AG04450 (cell line): ENCODE measurements at regions not wholly inside any gene's neighbourhood (a gene's known extent, or its start where the extent isn't known, plus 50 kb on each side); places are given as distances from the start of the nearest gene placed in this dataset.

Source experiments
- CTCF ChIA-PET: fragments of 300-600, 350-600 bp; formaldehyde crosslinking; extraction: SDS; loops from one replicate; lab custom pipeline; 2022; ENCODE audit warnings: antibody characterized with exemption, inconsistent platforms; lab: Charles Lee
- POLR2A ChIA-PET: fragments of 350-600 bp; formaldehyde crosslinking; extraction: SDS; loops from one replicate; lab custom pipeline; 2021; ENCODE audit warnings: antibody characterized with exemption, inconsistent platforms; lab: Yijun Ruan, JAX
- DNase-seq: peaks from one replicate; pipeline ENCODE4 v3.0.0-alpha.2; 2011; ENCODE audit warnings: low read depth, low spot score
- H3K27ac ChIP-seq: one replicate; pipeline ENCODE4 v1.5.1; 2012; ENCODE audit warnings: low read depth, low read length, control low read depth
- H3K27me3 ChIP-seq: one replicate; pipeline ENCODE4 v1.6.0; 2012; ENCODE audit warnings: low read length; ENCODE audit not compliant: control insufficient read depth, insufficient read depth
- H3K4me3 ChIP-seq: 2 replicates; pipeline ENCODE4 v1.5.1; 2011; ENCODE audit warnings: mild to moderate bottlenecking, low read depth, low read length, control low read depth
- H3K9me3 ChIP-seq: 2 replicates; pipeline ENCODE4 v1.5.1; 2012; ENCODE audit warnings: low read length; ENCODE audit not compliant: control insufficient read depth, insufficient read depth
- CTCF ChIP-seq: IDR thresholded peaks from 2 replicates; pipeline ENCODE4 v1.5.1; 2011; ENCODE audit warnings: low read depth, low read length, control low read depth, inconsistent platforms

DNA sequence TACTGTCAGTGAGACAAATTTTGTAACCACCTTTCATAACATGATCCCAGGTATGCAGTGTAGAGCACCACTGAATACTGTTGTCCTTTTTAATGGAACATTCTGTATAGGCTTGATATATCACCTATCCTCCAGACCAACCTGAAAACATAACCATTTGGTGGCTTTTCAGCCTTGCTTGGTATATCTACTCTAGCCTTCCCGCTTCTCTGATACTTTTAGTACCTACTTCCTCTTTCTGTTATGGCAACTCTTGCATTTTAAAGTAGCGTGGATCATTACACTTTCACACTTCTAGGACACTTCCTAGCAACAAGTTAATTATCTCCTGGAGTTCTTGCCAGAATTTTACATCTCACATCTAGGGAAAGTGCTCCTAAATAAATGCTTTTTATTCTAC is 226.6 kb upstream of the ROBO1 start:
- H3K27me3 ChIP-seq = no peaks in the 10 kb centered on the region
- no peaks in the 10 kb centered on the region for H3K9me3 ChIP-seq
- no peak overlapping the region for H3K4me3 ChIP-seq
- no peak for DNase-seq
- ChIA-PET CTCF (no interaction called here), POLR2A (no interaction called here)
- TF ChIP-seq CTCF = no peak
- no peak overlapping the region for H3K27ac ChIP-seq

- Histone ChIP-seq H3K9me3 (no peaks in the 10 kb centered on the region), H3K27me3 (no peaks in the 10 kb centered on the region), H3K27ac (no peak overlapping the region), H3K4me3 (no peak overlapping the region)
- TF ChIP-seq CTCF = no peak
- CTCF ChIA-PET = no interaction called here
- POLR2A ChIA-PET = no interaction called here
- no peak for DNase-seq
These were observed 218.5 kb upstream of the ROBO1 start for GRCh38 chr3:79986338-79986737.

DNA sequence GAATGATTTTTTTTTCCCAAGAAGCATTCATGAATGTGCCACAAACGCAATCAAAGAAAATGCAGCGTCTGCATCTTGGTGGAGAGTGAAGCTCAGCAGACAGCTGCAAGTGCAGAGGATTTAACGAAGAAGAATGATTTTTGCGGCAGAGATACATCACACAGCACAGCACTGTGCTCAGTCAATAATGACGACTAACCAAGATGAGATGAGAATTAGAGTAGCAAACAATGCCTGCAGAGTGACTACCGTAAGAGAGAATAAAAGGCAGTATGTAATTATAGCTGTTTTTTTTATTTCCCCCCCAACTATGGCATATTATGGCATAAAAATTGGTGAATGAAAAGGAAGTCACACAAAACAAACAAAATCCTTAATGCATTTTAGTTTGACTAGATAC is 218.0 kb upstream of the ROBO1 start:
- ChIA-PET CTCF (no interaction called here), POLR2A (no interaction called here)
- no peak overlapping the region for H3K27ac ChIP-seq
- H3K9me3 ChIP-seq = no peaks in the 10 kb centered on the region
- no peak for TF ChIP-seq CTCF
- no peaks in the 10 kb centered on the region for H3K27me3 ChIP-seq
- no peak for DNase-seq
- H3K4me3 ChIP-seq = no peak overlapping the region

GRCh38 chr3:79983118-79983517 is 215.3 kb upstream of the ROBO1 start:
- TF ChIP-seq CTCF = no peak
- ChIA-PET CTCF (no interaction called here), POLR2A (no interaction called here)
- Histone ChIP-seq H3K4me3 (no peak overlapping the region), H3K27ac (no peak overlapping the region), H3K9me3 (no peaks in the 10 kb centered on the region), H3K27me3 (no peaks in the 10 kb centered on the region)
- no peak for DNase-seq

DNA sequence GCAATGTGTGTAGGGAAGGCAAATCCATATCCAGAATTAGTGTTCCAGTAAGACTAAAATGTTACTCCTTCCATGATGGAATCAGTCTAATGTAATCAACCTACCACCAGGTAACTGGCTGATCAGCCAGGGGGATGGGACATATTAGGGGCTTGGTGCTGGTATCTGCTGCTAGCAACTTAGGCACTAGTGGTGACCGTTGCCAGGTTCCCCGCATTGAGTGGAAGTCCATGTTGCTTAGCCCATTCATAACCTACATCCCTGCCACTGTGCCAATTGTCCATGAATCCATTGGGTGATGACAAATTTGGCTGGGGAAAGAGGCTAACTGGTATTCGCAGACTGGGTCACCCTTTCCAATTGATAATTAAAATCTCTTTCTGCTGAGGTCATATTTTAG is 212.2 kb upstream of the ROBO1 start:
- TF ChIP-seq CTCF = no peak
- H3K4me3 ChIP-seq = no peak overlapping the region
- ChIA-PET CTCF (no interaction called here), POLR2A (no interaction called here)
- H3K9me3 ChIP-seq = no peaks in the 10 kb centered on the region
- H3K27me3 ChIP-seq = no peaks in the 10 kb centered on the region
- no peak overlapping the region for H3K27ac ChIP-seq
- DNase-seq = no peak
